ENCODE measurements at regions not wholly inside any gene's neighbourhood (a gene's known extent, or its start where the extent isn't known, plus 50 kb on each side); places are given as distances from the start of the nearest gene placed in this dataset.
A peak's percentile ranks its signal among the peaks of the same experiment; 100 is the strongest.
"Not testable (repeated sequence)": the region's sequence is repeated elsewhere in the genome, so short reads cannot be mapped to it uniquely, and the experiment has no call there.

GRCh38 chr3:905217-905616, 187.6 kb upstream of the CNTN6 start:
- intact Hi-C loops (cut with DNase I) = no loop called here
- no peaks in the 10 kb centered on the region for H3K27me3 ChIP-seq
- no peaks in the 10 kb centered on the region for H3K36me3 ChIP-seq
- no peak overlapping the region for H3K4me3 ChIP-seq
- no peaks in the 10 kb centered on the region for H3K9me3 ChIP-seq
- ATAC-seq = no peak
- DNase-seq = no peak
- TF ChIP-seq POLR2A (IDR thresholded peaks at IDR 0.05) (no peak), CTCF (IDR thresholded peaks at IDR 0.05) (no peak)
- no peak overlapping the region for H3K27ac ChIP-seq
- 46% methylated on average over 2 of the region's 2 CpGs for WGBS (ENCODE audit: insufficient coverage, low coverage, low lambda C conversion rate, missing lambda C conversion rate)
- H3K4me1 ChIP-seq = no peaks in the 10 kb centered on the region

- ATAC-seq = no peak
- TF ChIP-seq CTCF (IDR thresholded peaks at IDR 0.05) (no peak), POLR2A (IDR thresholded peaks at IDR 0.05) (no peak)
- WGBS (ENCODE audit: insufficient coverage, low coverage, low lambda C conversion rate, missing lambda C conversion rate) = 28% methylated on average over 3 of the region's 3 CpGs
- Histone ChIP-seq H3K4me1 (no peaks in the 10 kb centered on the region), H3K36me3 (no peaks in the 10 kb centered on the region), H3K27ac (no peak overlapping the region), H3K4me3 (no peak overlapping the region), H3K9me3 (no peaks in the 10 kb centered on the region), H3K27me3 (no peaks in the 10 kb centered on the region)
- intact Hi-C loops (cut with DNase I) = no loop called here
- no peak for DNase-seq
Observed at GRCh38 chr3:906739-907138, 186.1 kb upstream of the CNTN6 start.

- no peak for DNase-seq
- 40% methylated on average over 2 of the region's 2 CpGs for WGBS (ENCODE audit: insufficient coverage, low coverage, low lambda C conversion rate, missing lambda C conversion rate)
- H3K9me3 ChIP-seq = no peaks in the 10 kb centered on the region
- intact Hi-C loops (cut with DNase I) = no loop called here
- H3K27ac ChIP-seq = no peak overlapping the region
- no peaks in the 10 kb centered on the region for H3K4me1 ChIP-seq
- no peaks in the 10 kb centered on the region for H3K27me3 ChIP-seq
- no peak overlapping the region for H3K4me3 ChIP-seq
- no peak for TF ChIP-seq POLR2A (IDR thresholded peaks at IDR 0.05)
- no peak for TF ChIP-seq CTCF (IDR thresholded peaks at IDR 0.05)
- no peak for ATAC-seq
- no peaks in the 10 kb centered on the region for H3K36me3 ChIP-seq
Observed at GRCh38 chr3:908839-909238, 184.0 kb upstream of the CNTN6 start.

- peak in 1 of 4 donors; percentile 34 for ATAC-seq
- DNase-seq = not testable (repeated sequence)
- 62% methylated on average over 4 of the region's 4 CpGs for WGBS (ENCODE audit: insufficient coverage, low coverage, low lambda C conversion rate, missing lambda C conversion rate)
Observed at GRCh38 chr3:912717-913116, 180.1 kb upstream of the CNTN6 start.

GRCh38 chr3:923161-923910, 169.5 kb upstream of the CNTN6 start:
- Histone ChIP-seq H3K27ac (no peak overlapping the region), H3K4me1 (no peaks in the 10 kb centered on the region), H3K36me3 (no peaks in the 10 kb centered on the region), H3K9me3 (no peaks in the 10 kb centered on the region), H3K4me3 (no peak overlapping the region), H3K27me3 (no peaks in the 10 kb centered on the region)
- intact Hi-C loops (cut with DNase I) = no loop called here
- DNase-seq (no peak), ATAC-seq (no peak)
- 53% methylated on average over 4 of the region's 4 CpGs for WGBS (ENCODE audit: insufficient coverage, low coverage, low lambda C conversion rate, missing lambda C conversion rate)
- TF ChIP-seq CTCF (IDR thresholded peaks at IDR 0.05) (no peak), POLR2A (IDR thresholded peaks at IDR 0.05) (no peak)

More at GRCh38 chr3:912717-913116, 180.1 kb upstream of the CNTN6 start:
- H3K4me3 ChIP-seq; H3K4me1 ChIP-seq; H3K9me3 ChIP-seq; H3K36me3 ChIP-seq; H3K27ac ChIP-seq; H3K27me3 ChIP-seq; intact Hi-C loops (cut with DNase I): not testable (repeated sequence)

Measured in right lobe of liver (tissue), 6 donors.